ENCODE measurements at regions not wholly inside any gene's neighbourhood (a gene's known extent, or its start where the extent isn't known, plus 50 kb on each side); places are given as distances from the start of the nearest gene placed in this dataset.

- no peak for ATAC-seq
Measured at GRCh38 chr1:29593601-29594382, 357.5 kb downstream of the PTPRU start.

More at GRCh38 chr1:29593601-29594382, 357.5 kb downstream of the PTPRU start:
- Histone ChIP-seq H3K27me3 (ENCODE audit: control insufficient read depth in 1 of 2, insufficient read depth in 2 of 2, low read length in 2 of 2) (no peaks in the 10 kb centered on the region; a peak in 2 of 5 replicates), H4K20me1 (ENCODE audit: insufficient read depth, low read length) (no peaks in the 10 kb centered on the region), H3K4me3 (replicated peaks in 1 of 3; ENCODE audit: insufficient read depth in 1 of 3, low read depth in 2 of 3, low read length in 3 of 3) (no peak overlapping the region), H3K27ac (ENCODE audit: extremely low read length, insufficient read depth, low read length) (no peak overlapping the region), H3K4me2 (ENCODE audit: low read depth, low read length) (no peak overlapping the region), H3K9ac (ENCODE audit: insufficient read depth, low read depth, low read length) (no peak overlapping the region), H3K4me1 (ENCODE audit: insufficient read depth, low read length) (no peaks in the 10 kb centered on the region), H2AFZ (ENCODE audit: low read length) (no peak overlapping the region), H3K79me2 (ENCODE audit: insufficient read depth, low read length) (no peaks in the 10 kb centered on the region), H3K36me3 (replicated peaks in 1 of 2; ENCODE audit: control insufficient read depth in 1 of 2, insufficient read depth in 2 of 2, low read length in 2 of 2) (no peaks in the 10 kb centered on the region), H3K9me3 (ENCODE audit: low read length) (no peaks in the 10 kb centered on the region)
- WGBS (ENCODE audit: low lambda C conversion rate) = 15% methylated on average over 3 of the region's 4 CpGs
- POLR2A ChIA-PET = no interaction called here
- CTCF ChIA-PET (ENCODE audit: low intra/inter-chr PET ratio, low total read pairs) = no interaction called here
- DNase-seq (ENCODE audit: low spot score) (no peak), FAIRE-seq (no peak)
- TF ChIP-seq PTBP1 (IDR thresholded peaks at IDR 0.05; ENCODE audit: low read depth, low read length, poor library complexity, severe bottlenecking) (no peak), RARG (CRISPR knock-in tag; IDR thresholded peaks at IDR 0.05; ENCODE audit: low read depth) (no peak), MAZ (IDR thresholded peaks at IDR 0.05; ENCODE audit: borderline replicate concordance, low read depth, low read length) (no peak), MAZ (CRISPR knock-in tag; IDR thresholded peaks at IDR 0.05; ENCODE audit: low read depth) (no peak), KDM6A (CRISPR knock-in tag; IDR thresholded peaks at IDR 0.05; ENCODE audit: low read depth) (no peak), ZNF331 (CRISPR knock-in tag; IDR thresholded peaks at IDR 0.05) (no peak), HBP1 (CRISPR knock-in tag; IDR thresholded peaks at IDR 0.05; ENCODE audit: low read depth) (no peak), GTF2F1 (IDR thresholded peaks at IDR 0.05; ENCODE audit: low read length) (no peak), KDM5A (IDR thresholded peaks at IDR 0.05; ENCODE audit: borderline replicate concordance, low read length) (no peak), TOE1 (CRISPR knock-in tag; IDR thresholded peaks at IDR 0.05) (no peak), ZNF740 (CRISPR knock-in tag; IDR thresholded peaks at IDR 0.05) (no peak), ZNF530 (CRISPR knock-in tag; IDR thresholded peaks at IDR 0.05; ENCODE audit: low read depth) (no peak), TP53 (CRISPR knock-in tag; conservative IDR thresholded peaks at IDR 0.05) (no peak), ZNF747 (CRISPR knock-in tag; IDR thresholded peaks at IDR 0.05; ENCODE audit: borderline replicate concordance) (no peak), ZNF224 (CRISPR knock-in tag; IDR thresholded peaks at IDR 0.05) (no peak), MBD4 (IDR thresholded peaks at IDR 0.05; ENCODE audit: borderline replicate concordance, low read length) (no peak), ZIK1 (CRISPR knock-in tag; IDR thresholded peaks at IDR 0.05; ENCODE audit: borderline replicate concordance, low read depth) (no peak), ZNF609 (CRISPR knock-in tag; IDR thresholded peaks at IDR 0.05; ENCODE audit: borderline replicate concordance) (no peak)
- no TSS peak for BruUV-seq (replicated peaks)
- in situ Hi-C loops (cut with HindIII; ENCODE audit: extremely low pct_ligation_motif_present, low pct_unique_long_range_greater_than_20kb) (no loop called here), intact Hi-C loops (cut with micrococcal nuclease; ENCODE audit: unreplicated experiment) (no loop called here)
